ENCODE measurements at regions not wholly inside any gene's neighbourhood (a gene's known extent, or its start where the extent isn't known, plus 50 kb on each side); places are given as distances from the start of the nearest gene placed in this dataset.

DNA sequence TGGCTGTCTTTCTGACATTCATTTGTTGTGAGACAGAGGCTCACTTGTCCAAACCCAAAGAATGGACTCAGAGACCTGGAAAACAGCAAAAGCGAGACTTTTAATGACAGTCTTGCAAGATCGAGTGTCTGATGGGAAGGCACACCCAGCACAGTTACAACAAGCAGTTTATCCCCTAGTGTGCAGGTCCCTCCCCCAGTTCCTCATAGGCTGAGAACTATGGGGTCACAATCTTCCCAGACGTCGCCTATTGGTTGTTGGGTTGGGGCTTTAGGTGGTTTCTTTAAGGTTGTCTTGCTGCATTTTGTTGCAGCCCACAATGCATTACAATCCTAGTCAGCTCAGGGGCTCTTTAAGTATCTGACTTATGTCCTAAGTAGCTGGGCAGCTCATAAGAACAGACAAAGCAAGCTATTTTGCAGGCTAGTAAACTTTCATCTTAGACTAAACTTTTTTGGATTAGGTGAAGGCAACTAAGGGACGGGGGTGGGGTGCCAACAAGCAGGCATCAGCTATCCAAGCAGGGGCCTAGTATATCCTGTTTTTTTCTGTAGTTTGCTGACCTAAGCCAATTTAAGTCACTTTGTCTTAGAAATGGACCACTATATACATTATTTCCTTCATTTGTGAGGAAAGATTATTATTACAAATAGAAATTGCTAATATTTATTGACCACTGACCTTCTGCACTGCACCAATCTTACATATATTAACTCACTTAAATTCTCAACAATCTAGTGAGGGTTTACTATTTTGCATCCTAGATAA lies 151.8 kb downstream of the SETD4 start:
- TF ChIP-seq CTCF (IDR thresholded peaks at IDR 0.05) (no peak), POLR2A (IDR thresholded peaks at IDR 0.05) (no peak), EP300 (IDR thresholded peaks at IDR 0.05) (no peak)

Measured in upper lobe of left lung (tissue), 4 donors.